H9 (cell line): ENCODE measurements at regions not wholly inside any gene's neighbourhood (a gene's known extent, or its start where the extent isn't known, plus 50 kb on each side); places are given as distances from the start of the nearest gene placed in this dataset.

ENCODE experiments used
- DNase-seq: peaks from one replicate; pipeline ENCODE4 v3.0.0-alpha.2; 2017
- H2AFZ ChIP-seq: one replicate; pipeline ENCODE4 v1.6.1; 2013; ENCODE audit warnings: mild to moderate bottlenecking, low read length, control low read depth, moderate library complexity
- H2AK5ac ChIP-seq: 2 replicates; pipeline ENCODE4 v1.6.1; 2013; ENCODE audit warnings: low read length, control low read depth, mixed read lengths; ENCODE audit not compliant: insufficient read length
- H2BK120ac ChIP-seq: one replicate; pipeline ENCODE4 v1.6.1; 2013; ENCODE audit warnings: low read depth, mild to moderate bottlenecking, low read length, control low read depth, inconsistent platforms; ENCODE audit not compliant: poor library complexity, severe bottlenecking
- H2BK12ac ChIP-seq: 2 replicates; pipeline ENCODE4 v1.6.1; 2013; ENCODE audit warnings: low read length, control low read depth, mixed read lengths, low read depth; ENCODE audit not compliant: insufficient read length
- H2BK15ac ChIP-seq: 2 replicates; pipeline ENCODE4 v1.6.1; 2013; ENCODE audit warnings: low read depth, low read length, control low read depth
- H2BK20ac ChIP-seq: one replicate; pipeline ENCODE4 v1.6.1; 2013; ENCODE audit warnings: low read depth, mild to moderate bottlenecking, low read length, control low read depth, inconsistent platforms; ENCODE audit not compliant: poor library complexity, severe bottlenecking
- H2BK5ac ChIP-seq: 2 replicates; pipeline ENCODE4 v1.6.1; 2013; ENCODE audit warnings: low read length, control low read depth, mixed read lengths; ENCODE audit not compliant: insufficient read length
- H3K14ac ChIP-seq: 2 replicates; pipeline ENCODE4 v1.6.1; 2013; ENCODE audit warnings: low read length, control low read depth; ENCODE audit not compliant: insufficient read depth
- H3K18ac ChIP-seq: 2 replicates; pipeline ENCODE4 v1.6.1; 2013; ENCODE audit warnings: low read depth, mild to moderate bottlenecking, mixed read lengths, low read length, control low read depth; ENCODE audit not compliant: insufficient read length
- H3K23ac ChIP-seq: 2 replicates; pipeline ENCODE4 v1.6.1; 2013; ENCODE audit warnings: low read length, control low read depth, mixed read lengths, low read depth; ENCODE audit not compliant: insufficient read length
- H3K23me2 ChIP-seq: 2 replicates; pipeline ENCODE4 v1.6.1; 2013; ENCODE audit warnings: low read depth, mild to moderate bottlenecking, mixed read lengths, low read length, control low read depth; ENCODE audit not compliant: insufficient read length, poor library complexity, severe bottlenecking
- H3K27ac ChIP-seq: 2 replicates; pipeline ENCODE4 v1.5.1; 2013; ENCODE audit warnings: low read length, control low read depth, mixed read lengths, low read depth; ENCODE audit not compliant: insufficient read length
- H3K27me3 ChIP-seq: 2 replicates; pipeline ENCODE4 v1.6.1; 2013; ENCODE audit warnings: low read length, control low read depth, inconsistent platforms; ENCODE audit not compliant: insufficient read depth
- H3K4ac ChIP-seq: 2 replicates; pipeline ENCODE4 v1.6.1; 2013; ENCODE audit warnings: low read depth, mild to moderate bottlenecking, control low read depth, inconsistent platforms, low read length, moderate library complexity
- H3K4me1 ChIP-seq: 2 replicates; pipeline ENCODE4 v1.6.1; 2013; ENCODE audit warnings: low read length, control low read depth, inconsistent platforms; ENCODE audit not compliant: insufficient read depth
- H3K4me2 ChIP-seq: 2 replicates; pipeline ENCODE4 v1.6.1; 2013; ENCODE audit warnings: low read length, control low read depth, mixed read lengths; ENCODE audit not compliant: insufficient read length, insufficient read depth
- H3K56ac ChIP-seq: 2 replicates; pipeline ENCODE4 v1.6.1; 2013; ENCODE audit warnings: low read depth, mild to moderate bottlenecking, mixed read lengths, low read length, control low read depth; ENCODE audit not compliant: insufficient read length
- H3K79me1 ChIP-seq: 2 replicates; pipeline ENCODE4 v1.6.1; 2013; ENCODE audit warnings: low read depth, mild to moderate bottlenecking, moderate library complexity, low read length, control low read depth, inconsistent platforms; ENCODE audit not compliant: insufficient read depth, poor library complexity, severe bottlenecking
- H3K79me2 ChIP-seq: 2 replicates; pipeline ENCODE4 v1.6.1; 2013; ENCODE audit warnings: low read length, control low read depth, inconsistent platforms; ENCODE audit not compliant: insufficient read depth
- H3K9ac ChIP-seq: 2 replicates; pipeline ENCODE4 v1.6.1; 2013; ENCODE audit warnings: low read length, control low read depth, mixed read lengths; ENCODE audit not compliant: insufficient read length; ENCODE audit errors: extremely low read depth
- H3K9me3 ChIP-seq: one replicate; pipeline ENCODE4 v1.6.1; 2013; ENCODE audit warnings: low read depth, low read length, inconsistent platforms; ENCODE audit not compliant: control insufficient read depth
- H3T11ph ChIP-seq: one replicate; pipeline ENCODE4 v1.6.1; 2013; ENCODE audit warnings: mild to moderate bottlenecking, low read length, control low read depth, inconsistent platforms
- H4K20me1 ChIP-seq: one replicate; pipeline ENCODE4 v1.6.1; 2013; ENCODE audit not compliant: control insufficient read depth, insufficient read length, insufficient read depth
- H4K5ac ChIP-seq: 2 replicates; pipeline ENCODE4 v1.6.1; 2013; ENCODE audit warnings: low read depth, mild to moderate bottlenecking, mixed read lengths, low read length, control low read depth; ENCODE audit not compliant: insufficient read length
- H4K8ac ChIP-seq: replicated peaks from 2 replicates; pipeline ENCODE4 v1.6.1; 2013; ENCODE audit warnings: low read length, control low read depth, mixed read lengths, low read depth; ENCODE audit not compliant: insufficient read length
- H4K91ac ChIP-seq: 2 replicates; pipeline ENCODE4 v1.6.1; 2013; ENCODE audit warnings: low read depth, mild to moderate bottlenecking, moderate library complexity, mixed read lengths, low read length, control low read depth; ENCODE audit not compliant: insufficient read length
- H3K27ac Mint-ChIP-seq, 3 experiments: 2 replicates in 2 of 3; 3 replicates in 1 of 3; pipeline ENCODE4 v1.8.0; 2020 to 2021; ENCODE audit warnings: mixed read lengths in 3 of 3, mild to moderate bottlenecking in 1 of 3, moderate library complexity in 1 of 3
- H3K27me3 Mint-ChIP-seq: 2 replicates; pipeline ENCODE4 v1.8.0; 2021; ENCODE audit warnings: low read depth, mild to moderate bottlenecking, moderate library complexity, mixed read lengths
- H3K36me3 Mint-ChIP-seq, 3 experiments: 2 replicates in 2 of 3; 3 replicates in 1 of 3; pipeline ENCODE4 v1.8.0; 2020 to 2021; ENCODE audit warnings: low read depth in 3 of 3, mixed read lengths in 3 of 3; ENCODE audit not compliant: insufficient read depth in 1 of 3
- H3K4me1 Mint-ChIP-seq, 2 experiments: 2 replicates each; pipeline ENCODE4 v1.8.0; 2020; ENCODE audit warnings: mixed read lengths in 2 of 2
- H3K4me3 Mint-ChIP-seq, 2 experiments: 2 replicates in 1 of 2; 3 replicates in 1 of 2; pipeline ENCODE4 v1.8.0; 2020 to 2021; ENCODE audit warnings: mild to moderate bottlenecking in 2 of 2, mixed read lengths in 2 of 2, moderate library complexity in 1 of 2
- H3K9me3 Mint-ChIP-seq, 2 experiments: 2 replicates in 1 of 2; 3 replicates in 1 of 2; pipeline ENCODE4 v1.8.0; 2020; ENCODE audit warnings: mild to moderate bottlenecking in 2 of 2, mixed read lengths in 2 of 2, moderate library complexity in 1 of 2
- WGBS: extraction: QIAGEN DNeasy Blood & Tissue Kit; methylation state at CpG from one replicate; pipeline ENCODE4 v1.1.7; 2013; ENCODE audit warnings: missing lambda C conversion rate, low lambda C conversion rate, mixed read lengths; ENCODE audit not compliant: insufficient read length; ENCODE audit errors: extremely low coverage; 5-methylcytosine and 5-hydroxymethylcytosine counted together
- TF ChIP-seq, protein P1 (sequence below): fragments of 200-600 bp; sonication (generic); conservative IDR thresholded peaks from 3 replicates; pipeline ENCODE4 v1.8.0; 2021; ENCODE audit warnings: antibody characterized with exemption, mild to moderate bottlenecking

DNA sequence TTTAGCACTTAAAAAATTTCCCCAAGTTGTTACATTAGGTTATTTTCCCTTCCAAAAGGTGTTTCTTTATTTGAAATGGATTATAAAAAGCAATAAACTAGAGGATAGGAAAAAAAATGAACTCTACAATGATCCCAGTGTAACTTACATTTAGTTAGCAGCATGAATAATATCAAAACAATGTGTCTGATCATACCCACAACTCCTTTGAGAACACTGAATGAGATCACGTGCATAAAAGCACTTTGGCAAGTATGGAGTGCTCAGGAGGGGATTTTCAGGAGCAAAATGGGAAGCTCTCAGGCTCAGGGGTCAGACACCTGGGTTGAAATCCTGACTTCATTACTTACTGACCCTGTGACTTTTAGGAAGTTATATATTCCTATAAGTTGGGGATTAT lies 369.7 kb upstream of the PROX1 start:
- WGBS = no CpG with 5 or more reads among the region's 1 CpG
- no peak overlapping the region for H3K23ac ChIP-seq
- H2AFZ ChIP-seq = no peak overlapping the region
- H2BK15ac ChIP-seq = no peak overlapping the region
- Mint-ChIP-seq H3K4me1 (no peaks in the 10 kb centered on the region; a peak in 3 of 4 replicates), H3K36me3 (no peaks in the 10 kb centered on the region), H3K27ac (no peak overlapping the region), H3K9me3 (no peaks in the 10 kb centered on the region), H3K27me3 (0 out of 2 replicates have a peak, but pooled peaks cover 1% of the 10 kb centered on the region), H3K4me3 (no peak overlapping the region)
- H3K14ac ChIP-seq = no peak overlapping the region
- no peak overlapping the region for H2BK12ac ChIP-seq
- H4K20me1 ChIP-seq = no peaks in the 10 kb centered on the region
- TF ChIP-seq, protein P1, sequence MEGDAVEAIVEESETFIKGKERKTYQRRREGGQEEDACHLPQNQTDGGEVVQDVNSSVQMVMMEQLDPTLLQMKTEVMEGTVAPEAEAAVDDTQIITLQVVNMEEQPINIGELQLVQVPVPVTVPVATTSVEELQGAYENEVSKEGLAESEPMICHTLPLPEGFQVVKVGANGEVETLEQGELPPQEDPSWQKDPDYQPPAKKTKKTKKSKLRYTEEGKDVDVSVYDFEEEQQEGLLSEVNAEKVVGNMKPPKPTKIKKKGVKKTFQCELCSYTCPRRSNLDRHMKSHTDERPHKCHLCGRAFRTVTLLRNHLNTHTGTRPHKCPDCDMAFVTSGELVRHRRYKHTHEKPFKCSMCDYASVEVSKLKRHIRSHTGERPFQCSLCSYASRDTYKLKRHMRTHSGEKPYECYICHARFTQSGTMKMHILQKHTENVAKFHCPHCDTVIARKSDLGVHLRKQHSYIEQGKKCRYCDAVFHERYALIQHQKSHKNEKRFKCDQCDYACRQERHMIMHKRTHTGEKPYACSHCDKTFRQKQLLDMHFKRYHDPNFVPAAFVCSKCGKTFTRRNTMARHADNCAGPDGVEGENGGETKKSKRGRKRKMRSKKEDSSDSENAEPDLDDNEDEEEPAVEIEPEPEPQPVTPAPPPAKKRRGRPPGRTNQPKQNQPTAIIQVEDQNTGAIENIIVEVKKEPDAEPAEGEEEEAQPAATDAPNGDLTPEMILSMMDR = no peak
- H3K4me2 ChIP-seq = no peak overlapping the region
- H2BK120ac ChIP-seq = no peak overlapping the region
- H4K8ac ChIP-seq = no peak overlapping the region
- no peaks in the 10 kb centered on the region for H3K79me2 ChIP-seq
- H3K79me1 ChIP-seq = no peaks in the 10 kb centered on the region
- no peak overlapping the region for H2AK5ac ChIP-seq
- H3K4ac ChIP-seq = no peak overlapping the region
- H3K56ac ChIP-seq = no peak overlapping the region
- DNase-seq = no peak
- no peak overlapping the region for H3K9ac ChIP-seq
- no peaks in the 10 kb centered on the region for H3K23me2 ChIP-seq
- no peak overlapping the region for H4K91ac ChIP-seq
- no peak overlapping the region for H3K18ac ChIP-seq
- H3K4me1 ChIP-seq = no peaks in the 10 kb centered on the region
- H2BK20ac ChIP-seq = no peak overlapping the region
- H3K27ac ChIP-seq = no peak overlapping the region
- no peak overlapping the region for H3T11ph ChIP-seq
- no peaks in the 10 kb centered on the region for H3K27me3 ChIP-seq
- no peak overlapping the region for H2BK5ac ChIP-seq
- H3K9me3 ChIP-seq = no peaks in the 10 kb centered on the region
- H4K5ac ChIP-seq = no peak overlapping the region
